GM18870 (cell line): ENCODE measurements at regions not wholly inside any gene's neighbourhood (a gene's known extent, or its start where the extent isn't known, plus 50 kb on each side); places are given as distances from the start of the nearest gene placed in this dataset.

ENCODE experiments used
- ATAC-seq: cut with Tn5 transposase; IDR thresholded peaks from one replicate; pipeline ENCODE4 v1.9.1; 2021; ENCODE audit warnings: moderate library complexity; ENCODE audit not compliant: unreplicated experiment

DNA sequence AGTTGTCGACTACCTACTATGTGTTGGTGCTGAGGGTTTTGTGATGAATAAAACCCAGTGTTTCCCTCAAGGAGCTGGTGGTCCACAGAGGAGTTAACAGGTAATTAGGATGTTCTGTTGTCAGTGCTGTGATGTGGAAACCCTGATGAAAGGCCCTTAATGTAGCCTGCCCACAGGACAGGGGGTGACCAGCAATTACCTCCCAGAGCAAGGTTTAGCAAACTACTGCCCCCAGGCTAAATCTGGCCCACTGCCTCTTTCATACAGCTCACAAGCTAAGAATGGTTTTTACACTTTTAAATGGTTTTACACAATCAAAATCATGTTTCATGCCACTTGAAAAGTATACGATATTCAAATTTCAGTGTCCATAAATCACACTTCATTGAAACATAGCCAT, 536.2 kb downstream of the MIAT start:
- no peak for ATAC-seq

DNA sequence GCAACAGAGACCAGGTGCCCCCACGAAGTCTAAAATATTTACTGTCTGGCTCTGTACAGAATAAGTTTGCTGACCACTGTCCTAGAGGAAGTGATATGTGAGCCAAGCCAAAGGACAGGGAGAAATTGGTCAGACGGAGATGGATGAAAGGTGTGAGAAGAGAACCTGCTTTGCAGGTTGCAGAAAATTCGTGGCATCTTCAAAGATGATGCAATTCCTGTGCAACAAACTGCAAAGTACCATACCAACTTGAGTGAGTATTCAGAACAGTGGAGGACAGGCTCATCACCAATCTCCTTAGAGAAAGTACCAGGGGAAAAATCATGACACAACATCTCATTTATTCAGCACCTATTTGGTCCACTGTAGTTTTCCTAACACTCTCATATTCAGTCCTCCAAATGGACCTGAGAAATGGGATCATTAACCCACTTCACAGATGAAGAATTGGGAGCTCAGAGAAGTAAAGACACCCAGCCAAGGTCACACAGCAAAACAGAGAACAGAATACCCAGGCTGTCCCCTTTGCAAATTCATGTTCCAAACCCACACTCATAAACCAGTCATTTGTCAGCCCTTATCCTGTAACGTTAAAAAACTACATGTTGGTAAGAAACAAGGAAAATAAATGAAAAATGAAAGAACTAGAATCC, 536.8 kb downstream of the MIAT start:
- ATAC-seq, result no peak

DNA sequence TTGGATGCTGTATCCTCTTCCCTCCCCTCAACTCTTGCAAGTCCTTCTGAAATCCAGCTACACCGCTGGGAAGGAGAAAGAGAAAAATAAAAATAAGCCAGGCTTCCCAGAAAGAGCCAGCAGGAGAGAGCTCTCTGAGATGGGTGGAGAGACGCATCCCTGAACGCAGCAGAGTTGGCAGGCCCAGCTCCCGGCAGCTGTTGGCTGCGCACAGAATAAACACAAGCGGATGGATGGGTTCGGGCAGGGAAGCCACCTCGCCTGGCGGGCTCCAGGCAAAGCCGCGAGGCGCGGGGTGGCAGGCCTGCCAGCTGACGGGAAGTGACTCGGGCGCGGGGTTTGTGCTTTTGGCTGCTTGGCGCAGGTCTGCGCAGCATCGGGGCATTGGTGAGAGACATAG, 537.7 kb downstream of the MIAT start:
- no peak for ATAC-seq

DNA sequence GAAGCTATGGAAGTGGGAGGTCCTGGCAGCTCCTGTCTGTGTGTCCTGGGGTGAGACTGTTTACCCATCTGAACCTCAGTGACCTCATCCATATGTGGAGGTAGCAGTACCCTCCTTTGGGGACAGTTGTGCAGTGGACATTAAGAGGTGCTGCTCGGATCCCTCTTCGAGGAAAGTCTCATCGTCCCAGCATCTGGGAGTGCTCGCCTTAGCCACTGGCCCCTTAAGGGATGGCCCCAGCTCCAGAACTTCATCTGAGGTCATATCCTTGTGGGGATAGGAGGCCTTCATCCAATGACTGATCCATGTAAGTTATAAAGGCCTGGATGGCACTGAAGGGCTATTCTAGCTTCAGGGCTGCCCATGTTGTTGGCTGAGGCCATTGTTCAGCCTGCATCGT, 538.1 kb downstream of the MIAT start:
- ATAC-seq, result no peak

DNA sequence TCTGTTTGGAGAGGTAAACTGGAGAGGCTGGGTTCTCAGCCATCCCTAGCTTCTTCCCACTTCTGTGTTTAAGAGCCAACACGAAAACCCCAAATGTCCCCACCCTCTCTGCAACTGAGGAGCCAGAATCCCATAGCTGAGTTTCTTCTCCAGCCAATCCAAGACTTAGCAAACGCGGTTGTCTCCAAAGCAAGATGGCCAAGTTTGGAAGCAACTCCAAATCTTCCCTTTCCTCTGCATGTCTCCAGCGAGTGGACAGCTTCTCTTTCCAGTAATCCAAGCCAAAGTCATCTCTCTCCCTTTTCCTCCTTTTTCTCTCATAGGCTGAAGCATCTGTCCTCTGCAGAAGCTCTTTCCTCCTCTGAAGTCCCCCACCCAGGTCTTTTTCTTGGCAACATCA, 539.2 kb downstream of the MIAT start:
- no peak for ATAC-seq

DNA sequence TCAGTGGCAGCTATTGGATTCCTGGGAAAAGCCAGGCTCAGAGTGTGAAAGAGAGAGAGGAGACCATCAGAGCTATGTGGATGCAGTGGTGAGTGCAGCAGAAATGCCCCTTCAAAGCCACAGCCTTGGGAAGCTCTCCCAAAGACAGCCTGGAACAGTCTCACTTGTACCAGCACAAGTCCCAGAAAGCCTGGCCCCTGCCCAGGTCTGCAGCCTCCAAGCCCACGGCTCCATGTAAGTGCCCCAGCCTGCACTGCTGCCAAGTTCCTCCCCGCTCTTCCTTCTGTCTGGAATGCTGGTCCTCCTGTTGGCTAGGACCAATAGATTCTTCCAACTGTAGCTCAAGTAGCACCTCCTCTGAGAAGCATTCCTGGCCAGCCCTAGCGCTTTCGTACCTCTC, 539.7 kb downstream of the MIAT start:
- no peak for ATAC-seq

DNA sequence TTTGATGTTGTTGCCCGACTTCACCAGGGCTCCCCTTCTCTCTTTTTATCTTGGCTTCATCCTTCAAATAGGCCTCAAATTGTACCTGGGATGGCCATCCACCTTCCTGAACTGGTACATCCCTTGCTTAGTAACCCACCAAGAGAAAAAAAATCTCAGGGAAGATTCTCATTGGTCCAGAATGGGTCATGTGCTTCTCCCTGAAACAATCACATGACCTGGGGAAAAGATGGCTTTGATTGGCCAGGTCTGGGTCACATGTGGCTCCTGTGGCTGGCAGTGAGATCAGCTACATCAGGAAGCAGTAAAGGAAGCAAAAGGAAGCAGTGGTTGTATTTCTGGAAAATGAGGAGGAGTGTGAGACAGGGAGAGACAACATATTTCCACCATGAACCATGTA, 540.2 kb downstream of the MIAT start:
- no peak for ATAC-seq

DNA sequence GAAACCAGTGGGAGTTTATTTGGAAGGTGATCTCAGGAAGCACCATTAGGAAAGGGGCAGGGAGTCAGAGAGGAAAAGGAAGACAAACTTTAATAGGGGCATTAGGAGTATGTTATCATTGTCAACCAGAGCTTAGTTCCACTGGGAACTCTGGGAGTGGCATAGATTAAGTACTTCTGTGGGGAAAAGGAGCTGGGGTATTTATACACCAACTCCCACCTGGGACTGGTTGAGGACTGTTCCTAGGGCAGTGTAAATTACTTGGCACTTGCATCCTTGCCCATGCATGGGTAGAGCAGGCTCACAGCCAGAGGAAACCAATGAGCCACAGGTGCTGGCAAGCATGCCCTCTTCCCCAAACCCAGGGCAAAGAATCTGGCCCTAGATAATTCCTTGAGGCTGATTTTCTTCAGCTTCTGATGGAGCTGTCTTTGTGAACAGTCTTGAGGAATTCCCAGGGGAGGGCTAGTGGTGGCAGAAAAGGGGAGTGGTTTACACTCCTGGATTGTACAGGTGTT, 541.2 kb downstream of the MIAT start:
- ATAC-seq, result no peak

DNA sequence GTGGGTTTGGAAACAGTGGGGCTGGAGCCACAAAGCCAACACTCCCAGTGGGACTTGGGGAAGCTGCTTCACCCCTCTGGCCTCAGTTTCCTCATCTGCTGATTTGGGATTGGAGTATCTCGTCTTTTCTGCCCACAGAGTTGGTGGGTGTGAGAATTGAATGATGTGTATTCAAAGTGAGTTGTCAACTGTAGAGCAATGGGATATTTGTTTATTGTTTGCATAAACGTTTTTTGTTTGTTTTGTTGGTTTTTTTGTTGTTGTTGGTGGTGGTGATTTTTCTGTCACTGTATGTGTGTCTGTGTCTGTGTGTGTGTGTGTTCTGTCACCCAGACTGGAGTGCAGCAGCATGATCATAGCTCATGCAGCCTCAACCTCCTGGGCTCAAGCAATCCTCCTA, 542.0 kb downstream of the MIAT start:
- no peak for ATAC-seq

DNA sequence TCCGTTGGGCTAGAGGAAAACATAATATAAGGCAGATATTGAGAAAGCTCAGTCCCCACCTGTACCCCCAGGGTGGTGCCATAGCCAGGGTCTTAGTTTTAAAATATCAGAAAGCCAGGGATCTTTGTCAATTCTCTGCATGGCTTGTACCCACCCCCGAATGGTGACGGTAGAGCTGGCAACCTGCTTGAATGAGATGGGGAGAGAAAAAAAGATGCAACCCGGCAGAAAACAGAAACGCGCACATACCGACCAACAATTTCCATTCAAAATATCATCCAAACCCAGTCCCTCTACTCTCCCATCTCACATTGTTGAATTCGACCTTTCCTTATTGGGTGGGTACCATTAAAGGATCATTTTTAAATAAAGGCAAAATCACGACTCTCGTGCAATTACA, 543.9 kb downstream of the MIAT start:
- ATAC-seq, result no peak

DNA sequence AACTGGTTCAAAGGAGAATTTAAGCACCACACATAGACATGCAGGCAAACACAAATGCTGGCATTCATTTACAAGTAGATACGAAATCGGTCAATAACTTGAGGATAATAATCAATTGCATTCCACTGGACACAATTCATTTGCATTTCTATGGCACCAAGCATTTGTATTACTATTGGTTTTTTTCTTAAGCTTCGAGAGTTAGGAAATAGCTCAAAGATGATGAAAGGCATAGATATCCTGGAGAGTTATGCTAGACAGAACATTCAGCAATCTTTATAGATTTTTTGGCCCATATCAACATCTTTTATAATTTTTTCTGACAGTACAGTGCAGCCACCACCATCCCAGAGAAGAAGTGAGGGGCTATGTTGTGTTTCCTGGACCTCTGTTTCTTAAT, 544.4 kb downstream of the MIAT start:
- no peak for ATAC-seq

DNA sequence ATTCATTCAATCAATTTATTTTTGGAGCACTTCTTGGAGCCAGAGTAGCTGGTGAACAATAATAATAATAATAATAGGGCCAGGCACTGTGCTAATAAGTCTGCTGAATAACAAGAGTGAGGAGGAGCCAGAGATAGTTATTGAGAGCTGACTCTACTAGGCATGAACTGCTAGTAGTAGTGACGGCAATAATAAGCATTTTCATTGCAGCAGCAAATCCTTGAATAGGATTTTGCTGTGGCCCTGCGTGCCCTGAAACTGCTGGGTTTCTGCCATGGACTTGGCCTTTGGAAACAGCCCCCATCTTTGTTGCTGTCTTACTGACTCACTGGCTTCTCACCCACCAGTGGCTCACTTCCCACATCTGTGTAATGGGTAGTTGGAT, 545.9 kb downstream of the MIAT start:
- ATAC-seq, result no peak

DNA sequence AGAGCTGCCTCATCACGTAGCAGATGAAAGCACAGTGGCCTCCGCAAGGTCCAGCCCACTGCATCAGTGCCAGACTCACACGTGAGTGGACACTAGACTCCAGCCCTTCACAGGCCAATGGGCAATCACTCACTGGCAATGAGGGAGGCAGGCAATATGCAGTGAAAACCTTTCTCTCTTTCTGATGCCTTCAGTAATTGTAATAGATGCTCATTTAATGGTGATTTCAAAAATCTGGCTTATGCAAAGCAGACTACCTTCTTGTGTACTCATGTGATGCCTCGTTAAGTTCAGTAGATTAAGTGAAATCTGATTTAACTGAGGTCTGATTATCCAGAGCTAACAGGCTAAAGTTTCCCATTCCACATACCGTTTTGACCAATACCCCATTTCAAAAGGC, 546.9 kb downstream of the MIAT start:
- ATAC-seq, result no peak

DNA sequence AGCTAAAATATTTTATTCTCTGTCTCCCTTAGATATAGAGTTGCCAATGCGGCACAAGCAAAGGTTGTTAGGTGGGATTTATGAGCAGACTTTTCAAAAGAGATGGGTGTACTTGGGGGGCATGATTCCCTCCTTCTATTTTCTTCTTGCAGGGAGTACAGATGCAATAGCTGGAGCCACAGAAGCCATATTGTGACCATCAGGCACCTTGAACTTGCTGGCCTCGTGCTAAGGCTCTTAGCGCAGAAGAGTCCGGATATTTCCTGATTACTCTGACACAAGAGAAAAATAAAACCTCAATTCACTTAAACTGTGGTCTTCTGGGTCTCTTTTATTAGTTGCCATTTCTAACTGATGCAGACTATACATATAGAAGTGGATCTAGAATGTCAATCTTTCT, 547.4 kb downstream of the MIAT start:
- ATAC-seq, result no peak

DNA sequence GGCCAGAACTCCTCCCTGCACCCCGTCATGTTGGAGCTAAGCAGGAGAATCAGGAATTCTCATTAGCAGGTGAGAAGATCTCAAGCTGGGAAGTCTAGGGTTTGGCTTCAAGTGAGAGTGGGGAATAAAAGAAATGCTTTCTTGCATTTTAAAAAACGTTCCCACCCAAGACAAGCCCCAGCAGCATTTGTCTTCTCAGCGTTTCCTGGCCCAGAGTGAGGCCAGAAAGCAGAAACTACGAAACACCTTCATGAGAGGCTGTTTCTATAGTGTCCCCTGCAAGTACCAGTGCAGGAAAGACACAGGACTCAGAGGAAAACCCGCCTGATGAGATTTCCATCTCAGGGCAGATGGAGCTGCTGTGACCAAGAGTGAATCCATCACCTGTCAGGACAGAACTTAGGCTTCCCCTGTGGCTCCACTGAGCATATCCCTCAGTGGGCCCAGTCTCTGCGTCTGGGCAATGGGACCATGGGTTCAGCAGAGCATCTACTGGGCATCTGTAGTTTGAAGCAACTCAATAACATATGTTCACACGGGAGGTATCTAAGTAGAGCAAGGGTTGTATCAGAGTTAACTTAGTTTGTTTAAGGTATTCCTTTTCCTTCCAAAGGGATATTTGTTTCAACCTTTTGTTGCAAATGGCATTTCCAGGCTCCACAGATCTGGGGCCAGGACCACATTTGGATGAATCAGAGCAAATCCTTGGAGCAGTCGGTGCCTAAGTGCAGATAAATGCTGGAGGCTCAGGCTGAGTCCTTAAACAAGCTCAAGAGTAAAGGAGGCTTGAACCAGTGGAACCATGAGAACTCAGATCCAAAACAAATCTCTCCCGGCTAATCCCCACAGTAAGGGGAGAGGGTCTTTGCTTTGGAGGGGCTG, 548.3 kb downstream of the MIAT start:
- ATAC-seq, result no peak

DNA sequence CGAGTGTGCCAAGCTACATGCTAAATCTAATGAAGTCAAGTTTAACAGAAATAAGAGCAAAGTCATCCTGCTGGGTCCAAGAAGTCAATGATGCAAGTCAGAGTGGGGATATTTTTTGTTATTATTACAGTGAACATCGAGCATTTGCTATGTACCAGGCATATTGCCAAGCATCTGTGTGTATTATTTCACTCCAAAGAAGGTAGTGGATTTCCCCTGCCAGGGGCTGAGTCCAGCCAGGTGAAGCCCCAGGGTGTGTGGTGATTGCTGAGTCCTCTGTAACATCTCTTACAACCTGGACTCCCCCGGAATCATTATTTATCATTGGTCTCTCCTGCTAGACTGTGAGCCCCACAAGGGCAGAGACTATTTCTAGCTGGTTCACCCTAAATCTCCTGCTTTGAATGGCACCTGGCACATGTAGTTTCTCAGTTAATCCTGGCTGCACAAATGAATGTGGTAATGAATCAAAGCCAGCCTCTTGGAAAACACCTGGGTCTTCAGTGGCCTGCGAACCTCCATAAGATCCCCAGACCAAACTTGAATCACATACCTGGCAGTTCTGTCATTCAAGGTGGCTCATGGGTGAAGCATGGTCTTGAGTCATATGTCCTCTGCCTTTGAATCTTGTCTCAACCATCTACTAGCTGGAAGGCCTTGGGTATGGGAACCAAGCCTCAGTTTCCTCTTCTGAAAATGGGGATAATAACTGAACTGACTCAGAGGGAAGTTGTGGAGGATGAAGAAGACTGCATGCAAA, 549.2 kb downstream of the MIAT start:
- no peak for ATAC-seq

DNA sequence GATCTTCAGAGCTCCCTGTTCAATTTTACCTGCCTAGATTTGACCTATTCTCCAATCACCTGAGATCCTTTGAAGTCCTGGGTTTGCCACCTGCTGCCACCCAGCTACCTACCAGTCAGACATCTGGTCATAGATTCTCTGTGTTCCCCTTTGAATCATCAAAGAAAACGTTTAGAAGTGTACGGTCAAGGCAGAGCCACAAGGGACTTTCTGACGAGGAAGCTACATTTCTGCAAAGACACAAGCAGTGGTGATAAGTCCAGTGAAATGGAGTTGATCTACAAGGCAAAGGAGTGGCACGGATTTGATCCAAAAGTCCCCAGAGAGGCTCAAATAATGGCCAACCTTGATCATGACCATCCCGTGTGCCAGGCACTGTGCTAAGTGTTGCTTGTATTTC, 549.9 kb downstream of the MIAT start:
- no peak for ATAC-seq

DNA sequence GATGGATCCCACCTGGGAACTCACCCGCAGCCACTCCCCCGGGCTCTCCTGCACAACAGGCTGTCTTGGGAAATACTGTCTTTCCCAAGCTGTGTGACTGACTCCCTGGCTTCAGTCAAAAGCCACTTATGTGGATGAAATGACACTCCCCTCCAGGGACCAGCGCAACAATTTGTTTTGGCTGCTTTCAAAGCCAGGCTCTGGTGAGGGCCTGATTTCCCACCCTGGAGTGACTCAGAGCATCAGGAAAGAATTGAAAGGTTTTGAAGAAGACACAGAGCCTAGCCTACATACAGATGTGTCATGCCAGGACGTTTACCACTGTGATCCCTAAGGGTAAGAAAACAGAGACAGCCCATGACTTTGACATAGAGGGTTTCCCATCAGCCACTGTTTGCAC, 550.5 kb downstream of the MIAT start:
- no peak for ATAC-seq

DNA sequence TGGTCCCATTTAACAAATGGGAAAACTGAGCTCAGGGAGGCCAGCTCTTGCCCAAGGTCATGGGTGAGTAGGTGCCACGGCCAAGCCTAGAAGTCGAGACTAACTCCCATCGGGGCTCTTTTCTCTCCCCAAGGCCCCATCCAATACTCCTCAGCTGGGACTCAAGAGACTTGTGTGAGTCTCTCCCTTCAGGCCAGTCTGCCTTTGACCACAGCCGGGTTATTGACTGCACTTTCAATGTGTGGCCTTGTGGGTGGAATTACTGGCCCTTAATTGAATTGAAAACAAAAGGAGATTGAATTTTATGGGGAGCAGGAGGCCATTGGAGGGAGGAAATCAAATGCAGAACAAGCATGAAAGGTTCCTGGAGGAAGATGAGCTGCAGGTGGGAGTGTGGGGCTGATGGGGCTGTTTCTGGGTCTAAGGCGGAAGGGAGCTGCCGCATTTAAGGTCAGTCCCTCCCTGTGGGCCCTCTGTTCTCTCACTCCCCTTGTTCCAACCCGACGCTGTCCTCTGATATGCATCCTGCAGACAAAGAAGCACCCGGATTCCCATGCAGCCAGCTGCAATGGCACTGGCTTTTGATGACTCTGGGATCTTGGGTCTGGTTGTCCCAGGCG, 552.8 kb downstream of the MIAT start:
- ATAC-seq, result no peak

DNA sequence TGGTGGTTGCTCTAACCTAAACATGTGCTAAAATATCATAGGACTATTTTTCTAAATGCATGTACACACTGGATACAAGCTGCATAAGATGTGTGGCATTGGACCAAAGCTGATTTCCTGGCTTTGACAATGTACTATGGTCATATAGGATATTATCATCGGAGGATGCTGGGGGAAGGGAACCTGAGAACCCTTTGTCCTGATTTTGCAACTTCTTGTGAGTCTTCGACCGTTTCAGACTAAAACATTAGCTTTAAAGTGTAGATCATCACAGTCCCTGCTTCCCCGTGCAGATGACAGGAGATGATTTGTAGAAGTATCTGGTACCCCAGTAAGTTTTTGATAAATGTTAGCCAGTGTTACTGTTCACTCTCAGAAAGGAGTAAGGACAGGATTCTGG, 554.7 kb downstream of the MIAT start:
- no peak for ATAC-seq

DNA sequence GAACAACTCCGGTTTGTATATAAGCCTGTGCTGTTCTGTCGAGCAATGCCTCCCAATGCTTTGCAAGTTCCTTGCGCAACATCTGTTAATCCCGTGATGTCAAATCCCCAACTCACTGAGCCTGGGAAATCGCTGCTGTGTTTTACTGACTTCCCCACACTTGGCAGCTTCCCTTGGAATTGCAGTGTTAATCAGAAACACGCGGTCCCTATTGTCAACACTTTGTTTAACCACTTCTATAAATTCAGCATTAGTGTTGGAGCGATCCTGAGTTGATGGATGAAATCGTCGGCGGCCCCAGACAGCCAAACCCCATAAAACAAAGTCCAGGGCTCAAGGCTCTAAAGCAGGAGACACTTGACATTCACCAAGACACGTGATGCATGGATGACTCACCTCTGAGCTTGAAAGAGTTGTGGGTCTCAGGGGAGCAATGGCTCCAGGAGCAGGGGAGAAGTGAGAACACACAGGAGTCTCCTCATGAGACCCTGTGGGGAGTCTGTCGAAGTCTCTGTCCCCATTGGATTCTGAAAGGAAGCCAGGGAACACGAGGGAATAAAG, 555.3 kb downstream of the MIAT start:
- no peak for ATAC-seq
